ENCODE measurements at regions not wholly inside any gene's neighbourhood (a gene's known extent, or its start where the extent isn't known, plus 50 kb on each side); places are given as distances from the start of the nearest gene placed in this dataset.

DNA sequence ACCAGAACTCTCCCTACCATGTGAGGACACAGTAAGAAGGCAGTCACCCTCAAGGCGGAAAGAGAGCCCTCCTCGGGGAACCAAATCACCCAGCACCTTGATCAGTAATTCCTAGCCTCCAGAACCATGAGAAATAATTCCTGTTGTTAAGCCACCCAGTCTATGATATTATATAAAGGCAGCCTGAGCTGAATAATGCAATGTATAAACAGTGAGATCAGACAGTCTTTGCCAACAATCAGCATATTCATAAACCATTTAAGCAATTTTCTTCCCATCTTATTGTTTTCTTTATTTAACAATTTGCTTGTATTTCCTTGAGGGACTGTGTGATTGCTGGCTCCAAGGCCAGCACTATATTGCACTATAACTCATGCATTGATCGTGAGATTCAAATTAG is 144.4 kb upstream of the DAPK1 start:
- TF ChIP-seq, protein P1, sequence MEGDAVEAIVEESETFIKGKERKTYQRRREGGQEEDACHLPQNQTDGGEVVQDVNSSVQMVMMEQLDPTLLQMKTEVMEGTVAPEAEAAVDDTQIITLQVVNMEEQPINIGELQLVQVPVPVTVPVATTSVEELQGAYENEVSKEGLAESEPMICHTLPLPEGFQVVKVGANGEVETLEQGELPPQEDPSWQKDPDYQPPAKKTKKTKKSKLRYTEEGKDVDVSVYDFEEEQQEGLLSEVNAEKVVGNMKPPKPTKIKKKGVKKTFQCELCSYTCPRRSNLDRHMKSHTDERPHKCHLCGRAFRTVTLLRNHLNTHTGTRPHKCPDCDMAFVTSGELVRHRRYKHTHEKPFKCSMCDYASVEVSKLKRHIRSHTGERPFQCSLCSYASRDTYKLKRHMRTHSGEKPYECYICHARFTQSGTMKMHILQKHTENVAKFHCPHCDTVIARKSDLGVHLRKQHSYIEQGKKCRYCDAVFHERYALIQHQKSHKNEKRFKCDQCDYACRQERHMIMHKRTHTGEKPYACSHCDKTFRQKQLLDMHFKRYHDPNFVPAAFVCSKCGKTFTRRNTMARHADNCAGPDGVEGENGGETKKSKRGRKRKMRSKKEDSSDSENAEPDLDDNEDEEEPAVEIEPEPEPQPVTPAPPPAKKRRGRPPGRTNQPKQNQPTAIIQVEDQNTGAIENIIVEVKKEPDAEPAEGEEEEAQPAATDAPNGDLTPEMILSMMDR (IDR thresholded peaks at IDR 0.05) = no peak
- TF ChIP-seq POLR2A (IDR thresholded peaks at IDR 0.05) = no peak

Data from testis (tissue), 2 donors.